CD14-positive monocyte (primary cell): ENCODE measurements at regions not wholly inside any gene's neighbourhood (a gene's known extent, or its start where the extent isn't known, plus 50 kb on each side); places are given as distances from the start of the nearest gene placed in this dataset.

ENCODE experiments used
- DNase-seq, 3 donors: peaks; one replicate each; pipeline ENCODE4 v3.0.0-alpha.2; 2011 to 2022
- H2AFZ ChIP-seq: 2 replicates; pipeline ENCODE4 v1.6.0; 2012; ENCODE audit warnings: mild to moderate bottlenecking, low read depth, low read length, inconsistent platforms; ENCODE audit not compliant: insufficient read depth, poor library complexity, severe bottlenecking
- H3K27ac ChIP-seq, 2 donors: 1 replicate in 1 of 2; 2 replicates in 1 of 2; pipeline ENCODE4 v1.5.1; 2012 to 2013; ENCODE audit warnings: low read length in 2 of 2, control low read depth in 1 of 2, inconsistent platforms in 1 of 2, low read depth in 1 of 2, mild to moderate bottlenecking in 1 of 2
- H3K27me3 ChIP-seq, 2 donors: one replicate each; pipeline versions ENCODE4 v1.6.0 to v1.6.1; 2011 to 2013; ENCODE audit warnings: low read length in 2 of 2; ENCODE audit not compliant: control insufficient read depth in 2 of 2, insufficient read depth in 2 of 2
- H3K36me3 ChIP-seq, 2 donors: replicated peaks in 1 of 2; 1 replicate in 1 of 2; 2 replicates in 1 of 2; pipeline versions ENCODE4 v1.5.1 to v1.6.1; 2012 to 2013; ENCODE audit warnings: low read length in 2 of 2, control low read depth in 1 of 2, inconsistent platforms in 1 of 2, mild to moderate bottlenecking in 1 of 2; ENCODE audit not compliant: insufficient read depth in 2 of 2, control insufficient read depth in 1 of 2
- H3K4me1 ChIP-seq, 2 donors: 1 replicate in 1 of 2; 2 replicates in 1 of 2; pipeline versions ENCODE4 v1.5.1 to v1.6.1; 2012 to 2013; ENCODE audit warnings: low read length in 2 of 2, control low read depth in 1 of 2, inconsistent platforms in 1 of 2, mild to moderate bottlenecking in 1 of 2, moderate library complexity in 1 of 2; ENCODE audit not compliant: insufficient read depth in 2 of 2, control insufficient read depth in 1 of 2
- H3K4me2 ChIP-seq: replicated peaks from 2 replicates; pipeline ENCODE3; 2012; ENCODE audit warnings: low read length, moderate library complexity, mild to moderate bottlenecking; ENCODE audit not compliant: poor library complexity, severe bottlenecking; ENCODE audit errors: extremely low read depth
- H3K4me3 ChIP-seq, 3 experiments: fragments of 200-600 bp in 1 of 3; sonication (generic) in 1 of 3; replicated peaks in 1 of 3; 1 replicate in 2 of 3; 2 replicates in 1 of 3; pipeline ENCODE4 v1.5.1; 2011 to 2013; ENCODE audit warnings: low read length in 3 of 3, mild to moderate bottlenecking in 3 of 3, control low read depth in 2 of 3, low read depth in 2 of 3, inconsistent platforms in 1 of 3, moderate library complexity in 1 of 3
- H3K79me2 ChIP-seq: 2 replicates; pipeline ENCODE4 v1.6.0; 2012; ENCODE audit warnings: mild to moderate bottlenecking, control low read depth, inconsistent platforms, low read length, moderate library complexity; ENCODE audit not compliant: insufficient read depth
- H3K9ac ChIP-seq: 2 replicates; pipeline ENCODE4 v1.6.0; 2017; ENCODE audit warnings: low read length, mild to moderate bottlenecking; ENCODE audit not compliant: insufficient read depth, poor library complexity, severe bottlenecking
- H3K9me3 ChIP-seq, 2 donors: replicated peaks in 1 of 2; 1 replicate in 1 of 2; 2 replicates in 1 of 2; pipeline versions ENCODE4 v1.5.1 to v1.6.1; 2012 to 2013; ENCODE audit warnings: low read length in 2 of 2, control low read depth in 1 of 2; ENCODE audit not compliant: control insufficient read depth in 1 of 2, insufficient read depth in 1 of 2
- H4K20me1 ChIP-seq: 2 replicates; pipeline ENCODE4 v1.6.0; 2012; ENCODE audit warnings: mild to moderate bottlenecking, low read length, control low read depth, moderate library complexity; ENCODE audit not compliant: insufficient read depth
- H3K27ac Mint-ChIP-seq, 7 donors: one replicate each; pipeline ENCODE4 v1.8.0; 2020; ENCODE audit warnings: mild to moderate bottlenecking in 7 of 7, mixed read lengths in 7 of 7, moderate library complexity in 6 of 7, inconsistent platforms in 2 of 7
- H3K27me3 Mint-ChIP-seq, 3 donors: one replicate each; pipeline ENCODE4 v1.8.0; 2021 to 2022; ENCODE audit warnings: low read depth in 3 of 3, mild to moderate bottlenecking in 3 of 3, mixed read lengths in 3 of 3, moderate library complexity in 3 of 3, inconsistent platforms in 1 of 3
- H3K36me3 Mint-ChIP-seq, 2 donors: one replicate each; pipeline ENCODE4 v1.8.0; 2020; ENCODE audit warnings: mixed read lengths in 2 of 2, inconsistent platforms in 1 of 2, mild to moderate bottlenecking in 1 of 2
- H3K4me1 Mint-ChIP-seq: one replicate; pipeline ENCODE4 v1.8.0; 2020; ENCODE audit warnings: mild to moderate bottlenecking, mixed read lengths
- H3K4me3 Mint-ChIP-seq, 2 donors: one replicate each; pipeline ENCODE4 v1.8.0; 2020; ENCODE audit warnings: mild to moderate bottlenecking in 2 of 2, mixed read lengths in 2 of 2, moderate library complexity in 1 of 2
- H3K9me3 Mint-ChIP-seq, 7 donors: one replicate each; pipeline ENCODE4 v1.8.0; 2020 to 2022; ENCODE audit warnings: mixed read lengths in 7 of 7, mild to moderate bottlenecking in 6 of 7, moderate library complexity in 6 of 7, inconsistent platforms in 2 of 7
- WGBS: methylation state at CpG from one replicate; pipeline ENCODE4 v1.1.5; 2013; ENCODE audit warnings: missing lambda C conversion rate; ENCODE audit not compliant: insufficient coverage; 5-methylcytosine and 5-hydroxymethylcytosine counted together
- intact Hi-C, 2 donors: fragments of 100-400 bp; cut with micrococcal nuclease; formaldehyde crosslinking; loops; one replicate each; pipeline versions ENCODE4 v1.15.0 to v1.15.1; 2023
- TF ChIP-seq, protein P1 (sequence below): fragments of 200-600 bp; IDR thresholded peaks from one replicate; pipeline ENCODE4 v1.8.0; 2022; ENCODE audit warnings: antibody characterized with exemption, mild to moderate bottlenecking

DNA sequence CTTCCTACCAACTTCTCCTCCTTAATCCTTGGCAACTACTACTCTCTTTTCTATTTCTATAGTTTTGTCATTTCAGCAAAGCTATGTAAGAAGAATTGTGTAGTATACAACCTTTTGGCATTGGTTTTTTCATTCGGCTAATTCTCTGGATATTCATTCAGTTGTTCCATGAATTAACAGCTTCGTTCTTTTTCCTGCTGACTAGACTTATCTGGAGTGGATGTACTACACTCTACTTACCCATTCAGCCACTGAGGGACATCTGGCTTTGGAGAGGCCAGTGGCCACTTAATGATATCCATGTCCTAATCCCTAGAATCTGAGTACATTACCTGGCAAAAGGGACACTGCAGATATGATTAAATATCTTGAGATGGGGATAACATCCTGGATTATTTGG, 623.9 kb downstream of the DOK5 start:
- Histone ChIP-seq H3K27me3 (no peaks in the 10 kb centered on the region), H2AFZ (no peak overlapping the region), H4K20me1 (no peaks in the 10 kb centered on the region), H3K36me3 (no peaks in the 10 kb centered on the region), H3K4me3 (no peak overlapping the region), H3K9ac (no peak overlapping the region), H3K4me1 (no peaks in the 10 kb centered on the region), H3K79me2 (no peaks in the 10 kb centered on the region), H3K4me2 (no peak overlapping the region), H3K27ac (no peak overlapping the region), H3K9me3 (peaks cover 7 to 11% of the 10 kb centered on the region in 2 donors)
- TF ChIP-seq, protein P1, sequence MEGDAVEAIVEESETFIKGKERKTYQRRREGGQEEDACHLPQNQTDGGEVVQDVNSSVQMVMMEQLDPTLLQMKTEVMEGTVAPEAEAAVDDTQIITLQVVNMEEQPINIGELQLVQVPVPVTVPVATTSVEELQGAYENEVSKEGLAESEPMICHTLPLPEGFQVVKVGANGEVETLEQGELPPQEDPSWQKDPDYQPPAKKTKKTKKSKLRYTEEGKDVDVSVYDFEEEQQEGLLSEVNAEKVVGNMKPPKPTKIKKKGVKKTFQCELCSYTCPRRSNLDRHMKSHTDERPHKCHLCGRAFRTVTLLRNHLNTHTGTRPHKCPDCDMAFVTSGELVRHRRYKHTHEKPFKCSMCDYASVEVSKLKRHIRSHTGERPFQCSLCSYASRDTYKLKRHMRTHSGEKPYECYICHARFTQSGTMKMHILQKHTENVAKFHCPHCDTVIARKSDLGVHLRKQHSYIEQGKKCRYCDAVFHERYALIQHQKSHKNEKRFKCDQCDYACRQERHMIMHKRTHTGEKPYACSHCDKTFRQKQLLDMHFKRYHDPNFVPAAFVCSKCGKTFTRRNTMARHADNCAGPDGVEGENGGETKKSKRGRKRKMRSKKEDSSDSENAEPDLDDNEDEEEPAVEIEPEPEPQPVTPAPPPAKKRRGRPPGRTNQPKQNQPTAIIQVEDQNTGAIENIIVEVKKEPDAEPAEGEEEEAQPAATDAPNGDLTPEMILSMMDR, result no peak
- H3K9me3 Mint-ChIP-seq, result peaks cover 0 to 13% (median 0%) of the 10 kb centered on the region in 7 donors
- H3K27ac Mint-ChIP-seq, result no peak overlapping the region
- no peak for DNase-seq
- H3K4me1 Mint-ChIP-seq, result no peaks in the 10 kb centered on the region
- intact Hi-C loops, result no loop called here
- no peaks in the 10 kb centered on the region for H3K27me3 Mint-ChIP-seq
- no CpG with 5 or more reads among the region's 2 CpGs for WGBS
- H3K36me3 Mint-ChIP-seq, result no peaks in the 10 kb centered on the region
- H3K4me3 Mint-ChIP-seq, result no peak overlapping the region

DNA sequence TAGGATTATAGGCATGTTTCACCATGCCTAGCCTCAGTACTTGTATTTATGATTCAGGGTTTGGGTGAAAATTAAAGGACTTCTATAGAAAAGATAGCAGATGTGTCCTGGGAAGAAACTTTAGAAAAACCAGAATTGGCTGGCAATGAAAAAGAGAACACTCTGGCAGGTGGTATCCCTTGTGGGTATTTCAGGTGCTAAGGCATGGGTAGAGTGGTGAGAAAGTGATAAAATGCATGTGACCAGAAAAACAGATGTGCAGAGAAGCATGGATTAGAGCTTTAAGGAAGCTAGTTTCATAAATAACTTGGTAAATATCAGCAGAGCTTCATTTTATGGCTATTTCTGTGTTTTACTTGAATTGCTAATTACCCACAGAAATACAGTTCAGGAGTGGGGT, 622.2 kb downstream of the DOK5 start:
- H3K27me3 ChIP-seq, result no peaks in the 10 kb centered on the region
- intact Hi-C loops, result no loop called here
- H3K27ac ChIP-seq, result no peak overlapping the region

More for the DNA sequence above, 622.2 kb downstream of the DOK5 start:
- no peak overlapping the region for H3K9ac ChIP-seq
- H3K4me1 ChIP-seq, result no peaks in the 10 kb centered on the region
- TF ChIP-seq, protein P1, result no peak
- Mint-ChIP-seq H3K36me3 (no peaks in the 10 kb centered on the region), H3K4me3 (no peak overlapping the region), H3K9me3 (peaks cover 0 to 7% (median 0%) of the 10 kb centered on the region in 7 donors), H3K27me3 (no peaks in the 10 kb centered on the region), H3K4me1 (no peaks in the 10 kb centered on the region), H3K27ac (no peak overlapping the region)
- H3K36me3 ChIP-seq, result no peaks in the 10 kb centered on the region
- peaks cover 10 to 12% of the 10 kb centered on the region in 2 donors for H3K9me3 ChIP-seq
- H3K79me2 ChIP-seq, result no peaks in the 10 kb centered on the region
- no peaks in the 10 kb centered on the region for H4K20me1 ChIP-seq
- H2AFZ ChIP-seq, result no peak overlapping the region
- no peak overlapping the region for H3K4me2 ChIP-seq
- H3K4me3 ChIP-seq, result no peak overlapping the region
- DNase-seq, result no peak
